ENCODE measurements at regions not wholly inside any gene's neighbourhood (a gene's known extent, or its start where the extent isn't known, plus 50 kb on each side); places are given as distances from the start of the nearest gene placed in this dataset.

DNA sequence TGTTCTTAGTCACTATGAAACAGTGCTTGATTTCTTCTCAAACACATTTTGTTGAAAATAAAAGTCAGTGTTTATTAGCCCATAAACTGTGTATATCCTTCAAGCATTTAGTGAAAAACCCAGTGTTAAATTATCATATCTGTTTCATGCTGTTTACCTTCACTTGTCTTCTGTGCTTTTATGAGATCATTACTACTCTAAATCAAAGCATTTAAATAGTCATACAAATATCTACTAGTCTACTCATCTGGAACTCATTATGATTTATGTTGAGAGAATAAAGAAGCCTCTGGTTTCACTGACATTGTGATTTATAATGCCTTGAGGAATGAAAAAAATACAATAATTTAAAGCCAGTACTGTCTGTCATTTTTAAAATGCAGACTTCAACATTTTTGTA is 366.5 kb downstream of the SLCO4C1 start:
- no peak overlapping the region for H2BK5ac ChIP-seq (ENCODE audit: low read depth, low read length)
- no peak overlapping the region for H2BK12ac ChIP-seq (ENCODE audit: low read depth, low read length)
- H3K23me2 ChIP-seq (ENCODE audit: low read depth, low read length) = no peaks in the 10 kb centered on the region
- no peak overlapping the region for H4K5ac ChIP-seq (ENCODE audit: insufficient read length, low read depth, low read length)
- H4K91ac ChIP-seq (replicated peaks; ENCODE audit: insufficient read length, low read length) = no peak overlapping the region
- no peak overlapping the region for H3K9ac ChIP-seq (replicated peaks in 1 of 4; ENCODE audit: extremely low read depth in 1 of 4, low read depth in 3 of 4, low read length in 3 of 4)
- FAIRE-seq (no peak), DNase-seq (ENCODE audit: low read depth in 1 of 2, low spot score in 2 of 2) (no peak)
- H3K79me2 ChIP-seq (ENCODE audit: control insufficient read depth in 1 of 2, insufficient read depth in 2 of 2, low read length in 2 of 2) = no peaks in the 10 kb centered on the region
- H2BK120ac ChIP-seq (replicated peaks; ENCODE audit: low read depth, low read length) = no peak overlapping the region
- no peak overlapping the region for H2BK20ac ChIP-seq (ENCODE audit: low read length)
- H3K27ac ChIP-seq (ENCODE audit: low read depth, low read length) = no peak overlapping the region
- H2BK15ac ChIP-seq (ENCODE audit: low read length) = no peak overlapping the region
- no peak overlapping the region for H2AFZ ChIP-seq (ENCODE audit: low read length)
- H4K20me1 ChIP-seq (replicated peaks in 1 of 2; ENCODE audit: control insufficient read depth in 1 of 2, insufficient read depth in 2 of 2, low read length in 2 of 2) = no peaks in the 10 kb centered on the region
- no peak overlapping the region for H3K4me2 ChIP-seq (ENCODE audit: insufficient read depth in 1 of 2, low read depth in 2 of 2, low read length in 2 of 2)
- H3K18ac ChIP-seq (ENCODE audit: extremely low read depth, low read length) = no peak overlapping the region
- no peaks in the 10 kb centered on the region for H3K79me1 ChIP-seq (ENCODE audit: low read depth, low read length)
- TF ChIP-seq, protein P1, sequence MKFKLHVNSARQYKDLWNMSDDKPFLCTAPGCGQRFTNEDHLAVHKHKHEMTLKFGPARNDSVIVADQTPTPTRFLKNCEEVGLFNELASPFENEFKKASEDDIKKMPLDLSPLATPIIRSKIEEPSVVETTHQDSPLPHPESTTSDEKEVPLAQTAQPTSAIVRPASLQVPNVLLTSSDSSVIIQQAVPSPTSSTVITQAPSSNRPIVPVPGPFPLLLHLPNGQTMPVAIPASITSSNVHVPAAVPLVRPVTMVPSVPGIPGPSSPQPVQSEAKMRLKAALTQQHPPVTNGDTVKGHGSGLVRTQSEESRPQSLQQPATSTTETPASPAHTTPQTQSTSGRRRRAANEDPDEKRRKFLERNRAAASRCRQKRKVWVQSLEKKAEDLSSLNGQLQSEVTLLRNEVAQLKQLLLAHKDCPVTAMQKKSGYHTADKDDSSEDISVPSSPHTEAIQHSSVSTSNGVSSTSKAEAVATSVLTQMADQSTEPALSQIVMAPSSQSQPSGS (IDR thresholded peaks at IDR 0.05; ENCODE audit: low read length) = no peak
- TF ChIP-seq BACH1 (IDR thresholded peaks at IDR 0.05; ENCODE audit: low read length) = no peak
- TF ChIP-seq, protein P2, sequence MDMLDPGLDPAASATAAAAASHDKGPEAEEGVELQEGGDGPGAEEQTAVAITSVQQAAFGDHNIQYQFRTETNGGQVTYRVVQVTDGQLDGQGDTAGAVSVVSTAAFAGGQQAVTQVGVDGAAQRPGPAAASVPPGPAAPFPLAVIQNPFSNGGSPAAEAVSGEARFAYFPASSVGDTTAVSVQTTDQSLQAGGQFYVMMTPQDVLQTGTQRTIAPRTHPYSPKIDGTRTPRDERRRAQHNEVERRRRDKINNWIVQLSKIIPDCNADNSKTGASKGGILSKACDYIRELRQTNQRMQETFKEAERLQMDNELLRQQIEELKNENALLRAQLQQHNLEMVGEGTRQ (IDR thresholded peaks at IDR 0.05; ENCODE audit: low read length) = no peak
- TF ChIP-seq TCF12 (IDR thresholded peaks at IDR 0.05; ENCODE audit: low read depth, low read length) = no peak
- TF ChIP-seq SUZ12 (IDR thresholded peaks at IDR 0.05; ENCODE audit: low read length) = no peak
- no peak for TF ChIP-seq RFX5 (IDR thresholded peaks at IDR 0.05; ENCODE audit: borderline replicate concordance, low read depth, low read length)
- no peak for TF ChIP-seq KDM4A (IDR thresholded peaks at IDR 0.05; ENCODE audit: low read depth, low read length, severe bottlenecking)
- TF ChIP-seq BRCA1 (IDR thresholded peaks at IDR 0.05; ENCODE audit: low read depth, low read length) = no peak
- no peak for TF ChIP-seq CHD2 (IDR thresholded peaks at IDR 0.05; ENCODE audit: low read length)
- H3K56ac ChIP-seq (replicated peaks; ENCODE audit: insufficient read length, low read depth, low read length) = no peak overlapping the region
- ChIA-PET CTCF (ENCODE audit: partially characterized antibody) (interaction anchor here (1.6 kb wide), 1 partner anchor 12 kb away, joined by 7 read pairs; no protein-coding TSS in a partner anchor), POLR2A (ENCODE audit: partially characterized antibody) (no interaction called here)
- no peaks in the 10 kb centered on the region for H3K4me1 ChIP-seq (replicated peaks in 1 of 4; ENCODE audit: control insufficient read depth in 3 of 4, insufficient read depth in 4 of 4, low read length in 3 of 4)
- peaks cover 0 to 1% (median 0%) of the 10 kb centered on the region in 4 experiments; a peak in 1 of 7 replicates for H3K27me3 ChIP-seq (replicated peaks in 1 of 4; ENCODE audit: control insufficient read depth in 3 of 4, extremely low read depth in 1 of 4, insufficient read depth in 3 of 4, low read length in 3 of 4)
- no peaks in the 10 kb centered on the region for H3K36me3 ChIP-seq (ENCODE audit: control insufficient read depth in 2 of 4, insufficient read depth in 4 of 4, low read length in 3 of 4)
- H2AK5ac ChIP-seq (ENCODE audit: low read depth, low read length) = no peak overlapping the region
- no peaks in the 10 kb centered on the region for H3K9me3 ChIP-seq (ENCODE audit: insufficient read depth in 2 of 2, low read depth in 1 of 2, low read length in 1 of 2)
- no peak overlapping the region for H3K23ac ChIP-seq (ENCODE audit: insufficient read length)
- no peak overlapping the region for H4K8ac ChIP-seq (ENCODE audit: extremely low read depth, insufficient read depth, low read length)
- H3K14ac ChIP-seq (ENCODE audit: insufficient read length) = no peak overlapping the region
- no peak overlapping the region for H3K4me3 ChIP-seq (ENCODE audit: extremely low read depth in 1 of 4, insufficient read depth in 2 of 4, low read depth in 3 of 4, low read length in 4 of 4)
- H3K4ac ChIP-seq (replicated peaks; ENCODE audit: insufficient read length, low read depth, low read length) = no peak overlapping the region

All from H1 (cell line).